ENCODE measurements at regions not wholly inside any gene's neighbourhood (a gene's known extent, or its start where the extent isn't known, plus 50 kb on each side); places are given as distances from the start of the nearest gene placed in this dataset.

GRCh38 chr13:39960191-39960590 is 304.7 kb downstream of the COG6 start:
- TF ChIP-seq CTCF (IDR thresholded peaks at IDR 0.05; ENCODE audit: low read length) (no peak), EZH2 (IDR thresholded peaks at IDR 0.05; ENCODE audit: borderline replicate concordance, low read length) (no peak)
